RPMI8226 (cell line): ENCODE measurements at regions not wholly inside any gene's neighbourhood (a gene's known extent, or its start where the extent isn't known, plus 50 kb on each side); places are given as distances from the start of the nearest gene placed in this dataset.

Source experiments
- DNase-seq: peaks from one replicate; pipeline ENCODE4 v3.0.0-alpha.2; 2015

DNA sequence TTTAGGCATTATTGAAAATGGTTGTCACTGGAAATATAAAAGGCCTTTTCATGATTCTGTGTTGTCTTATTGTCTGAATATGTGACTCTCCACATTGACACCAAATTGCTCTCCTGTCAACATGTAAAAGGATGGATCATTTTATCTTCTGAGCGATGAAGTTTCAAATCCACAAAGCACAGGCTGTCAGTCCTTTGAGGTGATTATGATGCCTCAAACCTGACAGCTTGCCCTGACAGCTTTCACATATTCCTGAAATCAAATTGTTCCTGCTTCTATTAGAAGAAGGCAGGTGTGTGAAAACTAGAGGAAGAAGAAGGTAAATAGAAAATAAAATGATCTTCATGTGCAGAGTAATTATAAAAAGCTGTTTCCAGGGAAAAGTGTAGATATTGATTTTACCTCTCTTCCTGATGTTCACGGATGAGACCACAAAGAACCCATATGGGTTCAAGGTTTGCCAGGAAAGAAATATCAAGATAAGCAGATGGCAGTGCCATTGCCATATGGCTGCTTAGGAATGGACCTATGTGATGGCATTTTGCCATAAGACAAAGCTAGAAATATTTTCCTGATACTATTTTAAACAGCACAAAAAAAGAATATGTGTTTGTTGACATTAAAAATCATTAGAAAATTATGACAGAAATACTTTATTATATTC, 1006.3 kb upstream of the AGA start:
- DNase-seq, result no peak

DNA sequence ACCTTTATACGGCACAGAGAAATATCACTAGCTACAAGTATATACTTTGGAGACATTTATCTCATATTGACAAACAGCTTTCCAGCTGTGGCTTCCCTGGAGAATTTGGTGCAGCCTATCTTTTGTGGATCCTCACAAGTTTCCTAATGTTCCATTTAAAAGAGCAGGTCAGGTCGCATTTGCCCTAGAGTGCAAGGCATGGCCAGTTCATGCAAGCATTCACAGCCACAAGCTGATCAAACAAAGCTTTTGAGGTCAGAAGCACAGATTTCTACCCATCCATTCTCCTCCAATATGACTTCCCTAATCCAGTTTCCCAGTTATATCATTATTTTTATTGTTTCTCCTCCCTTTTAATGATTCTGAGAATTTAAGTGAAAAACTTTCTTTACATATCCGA, 1008.4 kb upstream of the AGA start:
- no peak for DNase-seq

DNA sequence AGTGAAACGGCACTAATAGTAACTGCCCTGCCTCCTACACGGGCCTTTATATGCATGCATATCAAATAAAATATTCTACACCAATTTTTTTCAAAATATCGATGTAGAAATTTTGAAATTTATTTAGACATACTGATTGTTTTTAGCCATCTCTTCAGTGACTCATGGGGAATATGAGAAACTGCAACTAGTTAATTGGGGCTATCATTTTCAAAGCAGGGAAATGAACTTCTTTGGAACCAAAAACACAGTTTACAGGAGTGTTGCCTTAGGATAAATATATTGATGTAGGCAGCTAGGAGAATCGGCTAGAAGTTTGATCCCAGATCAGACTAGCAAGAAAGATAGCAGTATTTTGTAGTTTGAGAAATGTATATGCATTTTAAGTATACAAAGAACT, 1010.8 kb upstream of the AGA start:
- no peak for DNase-seq

DNA sequence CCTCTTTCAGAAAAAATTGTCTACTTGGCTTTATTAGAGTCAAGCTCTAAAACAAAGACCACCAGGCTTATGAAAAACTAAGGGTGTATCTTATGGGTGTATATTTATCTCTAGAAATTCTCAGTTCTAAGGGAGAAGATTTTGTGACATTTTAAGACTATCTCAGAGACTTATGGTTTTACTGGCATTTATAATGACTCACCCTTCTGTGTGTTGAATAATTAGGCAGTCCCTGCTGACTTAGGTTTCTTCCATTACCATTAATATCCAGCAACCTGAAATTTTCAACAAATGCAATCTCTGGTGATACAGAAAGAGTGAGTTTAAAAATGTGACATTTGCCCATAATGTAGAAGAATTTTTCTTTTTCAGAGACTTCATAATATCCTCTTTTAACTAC, 1015.0 kb upstream of the AGA start:
- no peak for DNase-seq

DNA sequence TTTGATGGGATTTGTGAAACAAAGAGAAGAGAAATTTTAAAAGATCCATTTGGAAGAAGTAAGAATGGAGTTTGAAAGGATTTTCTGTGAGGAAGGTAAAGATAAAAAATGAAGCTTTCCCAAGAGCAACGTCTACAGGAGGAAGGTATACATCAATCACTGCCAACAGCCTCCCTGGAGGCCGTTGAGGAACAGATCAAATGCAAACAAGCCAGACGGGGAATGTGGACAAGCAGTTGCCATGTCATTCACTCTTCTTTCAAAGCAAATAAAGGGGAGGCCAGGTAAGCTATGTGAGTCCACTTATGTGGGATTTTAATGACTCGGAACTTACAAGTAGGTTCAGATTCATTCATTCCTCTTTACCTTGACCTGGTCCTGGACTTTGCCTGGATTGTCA, 1020.5 kb upstream of the AGA start:
- no peak for DNase-seq

DNA sequence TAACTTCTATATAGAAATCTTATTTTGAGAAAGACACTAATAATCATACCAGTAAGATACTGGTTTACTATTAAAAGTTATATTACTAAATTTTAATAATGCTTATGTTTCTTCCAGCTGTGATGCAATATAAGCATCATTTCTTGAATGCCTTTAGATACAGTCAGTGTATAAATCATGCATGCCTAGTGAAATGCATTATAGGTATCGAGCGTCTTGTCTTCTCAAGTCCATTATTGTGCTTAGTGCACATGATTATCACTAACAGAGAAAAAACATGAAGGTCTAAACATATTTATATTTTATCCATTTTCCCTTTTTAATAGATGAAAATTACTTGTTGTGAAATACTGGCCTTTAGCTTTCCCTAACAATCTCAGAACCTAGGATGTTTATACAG, 1021.5 kb upstream of the AGA start:
- no peak for DNase-seq

DNA sequence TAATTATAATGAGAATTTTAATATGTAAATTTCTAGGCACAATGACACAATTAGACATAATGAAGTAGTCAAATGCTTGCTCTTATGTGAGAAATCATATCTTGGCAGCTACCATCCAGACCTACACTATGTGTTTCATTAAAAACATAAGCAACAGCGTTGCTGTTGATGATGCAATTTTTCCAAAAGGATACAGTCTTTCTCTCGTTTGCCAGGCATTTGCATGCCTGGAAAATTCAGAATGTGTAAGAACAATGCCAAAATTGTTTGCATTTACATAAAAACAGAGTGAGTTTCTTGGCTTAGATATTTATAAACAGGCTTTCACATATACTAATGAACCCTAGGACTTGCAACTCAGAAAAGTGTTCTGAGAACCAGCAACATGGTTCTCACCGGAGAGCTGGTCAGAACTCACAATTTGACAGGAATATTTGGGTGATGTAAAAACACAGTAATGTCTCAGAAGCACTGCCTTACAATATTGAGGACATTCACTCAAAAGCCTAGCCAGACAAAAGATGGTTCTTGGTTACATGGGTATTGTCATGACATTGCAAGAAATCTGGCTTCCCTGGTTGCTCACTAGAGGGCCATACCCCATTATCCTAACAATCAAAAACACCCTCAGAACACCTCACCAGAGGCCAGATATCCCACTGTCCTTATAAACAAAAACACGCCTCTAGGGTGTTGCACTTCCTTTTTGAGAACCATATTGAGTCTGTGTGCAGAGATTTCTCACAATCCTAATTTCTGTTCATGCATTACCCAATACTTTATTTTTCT, 1029.0 kb upstream of the AGA start:
- DNase-seq, result no peak

DNA sequence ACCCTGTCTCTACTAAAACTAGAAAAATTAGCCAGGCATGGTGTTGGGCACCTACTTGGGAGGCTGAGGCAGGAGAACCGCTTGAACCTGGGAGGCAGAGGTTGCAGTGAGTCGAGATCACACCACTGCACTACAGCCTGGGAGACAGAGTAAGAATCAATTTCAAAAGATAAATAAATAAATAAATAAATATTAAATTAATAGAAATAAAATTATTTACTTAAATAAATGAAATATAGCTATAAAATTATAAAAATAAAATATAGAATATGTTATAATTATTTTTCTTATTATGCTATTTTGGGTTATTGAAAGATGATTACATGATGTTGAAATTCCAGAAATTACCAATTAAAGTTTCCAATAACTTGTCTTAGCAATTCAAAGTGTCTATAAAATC, 1029.8 kb upstream of the AGA start:
- DNase-seq, result no peak

DNA sequence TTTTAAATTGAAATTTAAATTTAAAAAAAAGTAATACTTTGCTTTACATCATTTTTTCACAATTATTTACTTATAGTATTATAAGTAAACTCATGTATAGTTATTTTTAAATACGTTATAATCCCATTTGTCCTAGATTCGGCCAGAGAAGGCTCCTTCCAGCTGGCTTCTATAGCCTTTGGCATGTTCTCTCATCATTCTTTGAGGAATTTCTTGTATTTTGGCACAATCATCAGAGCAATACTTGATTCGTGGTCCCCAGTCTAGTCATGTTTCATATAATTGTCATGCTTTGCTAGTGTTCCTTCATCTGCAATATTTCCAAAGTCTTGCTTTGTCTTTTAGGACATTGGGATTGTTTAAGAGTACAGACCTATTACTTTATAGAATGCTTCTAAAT, 1037.9 kb upstream of the AGA start:
- DNase-seq, result no peak

DNA sequence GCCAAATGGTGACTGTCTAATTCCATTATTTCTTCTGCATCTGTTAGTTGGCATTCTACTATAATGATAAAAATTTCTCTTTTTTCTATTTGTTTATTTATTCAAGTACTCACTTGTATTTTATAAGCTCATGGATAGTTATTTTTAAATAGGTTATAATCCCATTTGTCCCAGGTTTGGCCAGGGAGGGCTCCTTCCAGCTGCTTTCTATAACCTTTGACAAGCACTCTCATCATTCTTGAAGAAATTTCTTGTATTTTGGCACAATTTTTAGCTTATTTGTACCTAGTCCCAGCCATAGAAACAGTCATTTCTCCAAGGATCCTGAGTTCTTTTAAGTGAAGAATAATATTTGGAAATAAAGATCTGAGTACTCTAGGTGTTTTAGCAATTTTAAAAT, 1038.6 kb upstream of the AGA start:
- DNase-seq, result no peak

DNA sequence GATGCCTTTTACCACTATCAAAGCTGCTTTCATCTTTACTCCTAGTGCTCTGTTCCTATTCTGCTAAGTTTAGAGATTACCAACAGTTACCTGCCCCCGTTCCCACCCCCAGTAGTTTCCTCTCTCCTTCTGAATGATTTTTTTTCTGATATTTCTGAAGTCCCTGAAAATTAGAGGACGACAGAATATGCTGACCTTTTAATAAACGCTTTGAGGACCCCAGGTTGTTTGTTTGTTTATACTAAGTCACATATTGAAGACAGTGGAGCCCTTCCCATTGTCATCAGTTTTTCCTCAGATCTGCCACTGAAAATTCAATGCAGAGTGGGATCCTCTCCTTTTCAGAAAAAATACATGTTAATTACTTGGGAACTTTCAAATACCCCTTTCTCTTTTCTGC, 1039.3 kb upstream of the AGA start:
- no peak for DNase-seq

DNA sequence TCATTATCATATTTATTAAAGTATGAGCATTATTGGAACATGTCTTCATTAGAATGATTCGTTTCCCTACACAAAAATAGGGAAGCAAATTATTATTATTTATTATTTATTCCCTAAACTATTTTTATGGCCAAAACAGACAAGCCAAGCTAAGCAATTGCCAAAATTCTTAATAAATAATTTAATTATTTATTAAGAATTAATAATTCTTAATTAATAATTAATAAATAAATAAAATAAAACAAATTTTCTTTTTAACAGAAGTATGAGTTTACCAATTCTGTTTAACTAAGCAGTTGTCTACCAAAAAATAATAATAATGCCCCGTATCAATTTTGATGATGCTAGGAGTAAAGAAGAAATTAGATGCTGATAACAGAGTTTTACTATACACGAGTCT, 1080.8 kb upstream of the AGA start:
- DNase-seq, result no peak

DNA sequence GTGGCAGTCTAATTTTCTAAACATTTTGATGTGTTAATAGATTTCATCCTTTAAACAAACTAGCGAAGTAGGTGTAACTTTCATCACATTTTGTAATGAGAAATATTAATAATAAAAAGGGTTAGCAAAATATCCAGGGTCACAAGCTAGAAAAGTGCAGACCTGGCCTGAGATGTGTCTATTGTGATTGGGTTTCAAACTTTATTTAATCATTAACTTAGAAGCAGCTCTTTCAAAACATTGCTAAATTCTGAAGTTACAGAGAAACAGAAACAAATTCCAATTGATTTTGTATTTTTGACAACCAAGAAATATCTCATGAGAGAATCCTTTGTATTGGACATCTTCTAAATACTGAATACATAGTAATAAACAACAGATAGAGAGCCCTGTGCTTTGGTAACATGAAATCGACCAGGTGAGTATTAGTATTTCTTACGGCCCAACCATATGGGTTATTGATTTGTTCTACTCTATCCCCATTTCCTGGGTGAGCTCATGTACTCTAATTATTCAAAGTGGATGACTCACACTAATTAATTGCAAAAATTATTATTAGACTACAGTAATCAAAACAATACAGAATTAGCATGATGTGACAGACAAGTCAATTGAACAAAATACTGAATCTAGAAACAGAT, 1093.8 kb upstream of the AGA start:
- no peak for DNase-seq

DNA sequence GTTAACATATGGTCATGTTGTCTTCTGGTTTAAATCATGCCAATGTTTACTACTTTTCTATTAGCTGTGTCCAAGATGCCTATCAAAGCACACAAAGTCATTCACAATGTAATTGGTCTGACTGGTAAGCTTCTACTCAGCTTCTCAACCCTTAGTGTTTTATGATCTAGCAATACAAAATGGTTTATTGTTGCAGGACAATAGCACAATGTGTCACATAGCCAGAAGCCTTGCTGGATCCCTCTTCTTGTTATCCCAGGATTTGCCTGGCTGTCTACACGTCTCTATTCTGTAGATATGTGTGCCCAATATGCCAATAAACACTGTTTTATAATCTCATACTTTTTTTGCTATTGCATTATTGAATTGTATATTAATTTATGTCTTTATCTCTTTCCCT, 1111.0 kb upstream of the AGA start:
- DNase-seq, result no peak

DNA sequence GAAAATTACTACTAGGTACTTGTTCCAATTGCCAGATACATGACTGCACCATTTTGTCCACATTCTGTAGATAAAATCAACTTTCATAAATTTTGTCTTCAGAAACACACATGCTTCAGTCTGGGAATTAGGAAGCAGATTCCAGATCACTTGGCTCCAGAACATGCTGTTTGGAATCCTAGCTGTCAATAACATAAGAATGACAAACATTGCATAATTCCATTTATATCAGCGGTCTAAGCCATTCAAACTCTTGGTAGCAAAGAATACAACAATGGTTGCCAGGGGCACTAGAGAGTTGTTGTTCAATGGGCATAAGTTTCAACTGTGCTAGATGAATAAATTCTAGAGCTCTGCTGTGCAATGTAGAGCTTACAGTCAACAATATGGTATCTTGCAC, 1112.1 kb upstream of the AGA start:
- DNase-seq, result no peak

DNA sequence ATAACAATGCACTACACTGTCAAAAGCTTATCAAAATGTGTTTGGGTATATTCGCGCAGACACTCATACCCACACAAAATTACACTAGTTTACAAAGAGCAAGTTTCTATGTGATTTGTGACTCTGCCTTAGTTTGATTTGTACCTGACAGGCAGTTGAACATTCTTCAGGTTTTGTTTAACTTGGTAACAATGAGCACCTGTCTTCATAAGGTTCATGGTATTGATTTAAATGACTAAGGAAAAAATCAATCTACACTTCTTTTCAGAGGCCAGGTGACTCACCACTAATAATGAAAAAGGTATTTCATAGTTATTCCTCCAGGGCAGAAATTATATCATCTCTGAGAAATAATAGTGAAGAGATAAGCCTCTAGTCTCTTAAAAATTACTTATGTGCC, 1114.6 kb upstream of the AGA start:
- DNase-seq, result no peak

DNA sequence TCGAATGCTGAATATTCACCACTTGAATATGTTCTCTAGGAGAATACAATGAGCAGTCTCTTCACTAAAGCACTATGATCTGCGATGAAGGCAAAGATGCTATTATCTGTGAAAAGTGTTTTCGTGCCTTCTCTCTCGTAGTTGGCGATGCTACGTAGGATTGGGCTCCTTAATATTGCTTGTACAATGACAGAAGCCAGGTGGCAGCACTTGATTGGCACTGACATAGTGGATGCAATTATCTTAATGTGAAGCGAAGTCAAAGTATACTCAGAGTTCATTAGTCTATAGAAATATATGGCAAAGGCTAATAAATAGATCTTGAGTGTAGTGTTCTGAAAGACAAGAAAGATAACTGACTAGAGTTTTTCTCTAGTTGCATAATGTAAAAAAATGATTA, 1135.7 kb upstream of the AGA start:
- DNase-seq, result no peak

DNA sequence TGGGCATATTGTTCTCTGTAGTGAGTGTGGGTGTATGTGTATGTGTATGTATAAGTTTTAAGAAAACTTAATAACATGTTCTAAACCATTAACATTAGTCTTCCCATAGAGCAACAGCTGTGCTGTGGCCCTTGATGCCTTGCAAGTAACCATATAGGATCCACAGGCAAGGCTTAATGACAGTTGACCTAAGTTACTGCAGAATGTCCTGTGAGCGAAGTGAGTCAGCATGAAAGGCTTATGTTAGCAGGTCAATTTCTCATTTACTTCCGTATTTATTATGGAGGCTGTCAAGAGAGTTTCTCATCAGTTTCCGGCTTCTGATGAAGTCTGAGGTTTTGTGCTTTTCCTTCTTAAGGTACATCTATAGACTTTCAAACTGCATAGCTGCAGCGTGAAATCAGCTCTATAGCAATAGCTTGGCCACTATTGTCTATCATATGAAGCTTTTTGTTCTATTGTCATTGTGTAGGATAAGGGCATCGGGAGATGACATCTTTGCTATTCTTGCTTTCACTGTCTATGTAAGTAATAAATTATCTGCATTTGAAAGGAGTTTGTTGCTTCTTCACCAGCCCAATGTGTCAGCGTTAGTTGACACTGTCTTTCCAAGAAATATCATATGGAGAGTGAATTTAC, 1153.4 kb upstream of the AGA start:
- no peak for DNase-seq

DNA sequence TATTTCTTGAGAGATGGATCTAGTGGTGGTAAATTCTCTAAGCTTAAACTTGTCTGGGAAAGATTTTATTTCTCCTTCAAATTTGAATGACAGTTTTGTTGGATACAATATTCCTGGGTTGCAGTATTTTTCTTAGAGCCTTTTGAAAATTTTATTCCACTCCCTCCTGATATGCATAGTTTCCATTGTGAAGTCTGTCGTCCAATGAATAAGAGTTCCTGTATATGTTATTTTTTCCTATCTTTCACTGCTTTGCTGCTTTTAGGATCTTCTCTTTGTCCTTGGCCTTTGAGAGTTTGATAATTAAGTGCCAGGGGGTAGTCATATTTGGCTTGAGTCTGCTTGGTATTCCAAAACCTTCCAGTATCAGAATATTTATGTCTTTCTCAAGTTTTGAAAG, 1156.4 kb upstream of the AGA start:
- DNase-seq, result no peak

DNA sequence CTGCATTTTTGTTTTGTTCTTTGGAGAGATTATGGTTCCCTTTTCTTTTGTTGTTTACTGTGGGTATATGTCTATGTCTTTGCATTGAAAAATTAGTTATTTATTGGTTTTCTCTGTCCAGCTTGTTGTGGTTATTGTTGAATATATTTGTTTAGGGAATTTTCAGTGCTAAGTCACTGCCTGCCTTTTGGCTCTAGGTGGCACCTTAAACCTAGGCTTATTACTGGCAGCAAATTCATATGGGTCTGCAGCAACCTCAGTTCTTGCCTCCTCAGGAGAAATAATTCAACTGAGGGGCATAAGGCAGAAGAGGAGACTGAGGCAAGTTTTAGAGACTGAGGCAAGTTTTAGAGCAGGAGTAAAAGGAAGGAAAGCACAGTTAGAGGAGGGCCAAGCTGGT, 1157.3 kb upstream of the AGA start:
- no peak for DNase-seq

DNA sequence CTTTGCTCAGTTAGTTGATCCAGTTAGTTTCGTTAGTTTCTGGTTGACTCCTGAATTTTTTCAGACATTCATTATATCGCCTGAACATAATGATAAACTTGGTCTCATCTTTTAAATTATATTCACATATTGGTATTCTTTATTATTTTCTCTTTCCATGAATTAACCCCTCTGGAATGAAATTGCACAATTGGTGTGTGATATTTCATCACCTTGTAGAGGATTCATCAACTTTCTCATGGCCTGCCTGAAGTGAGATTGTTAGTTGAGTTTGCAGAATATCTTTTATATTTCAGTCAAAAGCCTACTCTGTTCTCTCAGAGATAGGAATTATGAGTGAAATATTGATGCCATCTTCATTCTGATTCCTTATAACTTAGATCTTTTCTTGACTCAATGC, 1160.6 kb upstream of the AGA start:
- no peak for DNase-seq

DNA sequence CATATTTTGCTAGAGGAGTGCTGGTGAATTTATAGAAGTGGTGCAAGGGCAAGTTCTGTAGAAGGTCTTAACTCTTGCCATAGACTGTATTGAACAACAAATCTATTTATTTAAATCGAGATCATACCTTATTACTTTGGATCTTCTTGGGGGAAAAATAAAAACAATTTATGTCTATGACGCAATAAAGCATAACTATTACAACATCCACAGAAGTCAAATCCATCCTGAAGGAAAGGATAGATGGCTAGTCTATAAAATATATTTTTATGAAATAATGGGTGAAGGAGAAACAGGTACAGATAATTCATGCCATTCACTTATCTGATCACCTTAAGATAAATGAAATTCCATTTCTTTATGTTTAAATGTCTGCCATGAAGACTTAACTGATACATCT, 1168.8 kb upstream of the AGA start:
- DNase-seq, result no peak

DNA sequence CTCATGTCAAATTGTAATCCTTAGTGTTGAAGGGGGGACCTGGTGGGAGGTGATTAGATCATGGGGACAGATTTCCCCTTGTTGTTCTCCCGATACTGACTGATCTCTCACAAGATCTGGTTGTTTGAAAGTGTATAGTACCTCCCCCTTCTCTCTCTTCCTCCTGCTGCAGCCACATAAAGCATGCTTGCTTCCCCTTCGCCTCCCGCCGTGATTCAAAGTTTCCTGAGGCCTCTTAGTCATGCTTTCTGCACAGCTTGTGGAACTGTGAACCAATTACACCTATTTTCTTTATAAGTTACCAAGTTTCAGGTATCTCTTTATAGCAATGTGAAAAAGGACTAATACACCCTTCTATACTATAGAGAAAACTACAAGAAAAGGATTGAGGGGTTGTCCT, 1170.5 kb upstream of the AGA start:
- DNase-seq, result no peak

DNA sequence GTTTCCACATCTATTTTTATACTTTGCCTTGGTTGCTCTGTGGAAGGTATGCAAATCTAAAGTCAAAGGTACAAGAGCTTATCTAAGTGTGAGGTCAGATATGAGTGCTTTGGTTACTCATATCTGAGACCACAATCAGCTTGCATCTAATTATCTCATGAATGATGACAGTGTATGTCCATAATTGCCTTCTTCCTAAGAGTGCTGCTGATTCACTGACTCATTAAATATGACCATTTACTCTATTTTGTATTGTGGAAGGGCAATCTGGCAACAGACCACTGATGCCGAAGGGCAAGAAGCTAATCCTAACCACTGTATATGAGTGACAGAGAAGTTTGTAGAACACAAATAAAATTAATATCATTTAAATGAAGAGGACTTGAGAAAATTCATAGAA, 1190.2 kb upstream of the AGA start:
- no peak for DNase-seq
